Stimulated activated CD4-positive, alpha-beta T cell treated with anti-CD3 and anti-CD28 coated beads, Interleukin-1b, Interleukin-23, amount 100 ng/mL, for 24 hours (primary cell): ENCODE measurements at regions not wholly inside any gene's neighbourhood (a gene's known extent, or its start where the extent isn't known, plus 50 kb on each side); places are given as distances from the start of the nearest gene placed in this dataset.

Experiments
- DNase-seq, 4 experiments: peaks; one replicate each; pipeline ENCODE4 v3.0.0-alpha.2; 2020; ENCODE audit warnings: low read depth in 4 of 4, low spot score in 1 of 4

- no peak for DNase-seq
Measured at GRCh38 chr16:50960517-50961202, 190.4 kb downstream of the SALL1 start.

GRCh38 chr16:50957056-50957455 lies 194.0 kb downstream of the SALL1 start:
- no peak for DNase-seq

GRCh38 chr16:50956637-50957036 lies 194.4 kb downstream of the SALL1 start:
- no peak for DNase-seq

GRCh38 chr16:50955311-50955710 lies 195.8 kb downstream of the SALL1 start:
- DNase-seq, result no peak

- no peak for DNase-seq
Measured at GRCh38 chr16:50954469-50954868, 196.6 kb downstream of the SALL1 start.

- no peak for DNase-seq
Measured at GRCh38 chr16:50953290-50953689, 197.8 kb downstream of the SALL1 start.

GRCh38 chr16:50950955-50951354 lies 200.1 kb downstream of the SALL1 start:
- DNase-seq, result no peak

- no peak for DNase-seq
Measured at GRCh38 chr16:50948268-50948930, 202.7 kb downstream of the SALL1 start.

GRCh38 chr16:50947826-50948225 lies 203.2 kb downstream of the SALL1 start:
- DNase-seq, result no peak

- no peak for DNase-seq
Measured at GRCh38 chr16:50946606-50947005, 204.5 kb downstream of the SALL1 start.

GRCh38 chr16:50946098-50946497 lies 204.2 kb downstream of the CYLD start:
- no peak for DNase-seq

GRCh38 chr16:50945171-50945570 lies 203.3 kb downstream of the CYLD start:
- DNase-seq, result no peak

GRCh38 chr16:50944436-50944835 lies 202.6 kb downstream of the CYLD start:
- no peak for DNase-seq

- DNase-seq, result no peak
Measured at GRCh38 chr16:50944033-50944432, 202.1 kb downstream of the CYLD start.

GRCh38 chr16:50942143-50942542 lies 200.3 kb downstream of the CYLD start:
- DNase-seq, result no peak

- DNase-seq, result no peak
Measured at GRCh38 chr16:50941681-50942080, 199.8 kb downstream of the CYLD start.

GRCh38 chr16:50940275-50940854 lies 198.5 kb downstream of the CYLD start:
- no peak for DNase-seq

GRCh38 chr16:50939356-50939755 lies 197.5 kb downstream of the CYLD start:
- DNase-seq, result no peak

GRCh38 chr16:50938932-50939331 lies 197.0 kb downstream of the CYLD start:
- no peak for DNase-seq

GRCh38 chr16:50933262-50933661 lies 191.4 kb downstream of the CYLD start:
- no peak for DNase-seq

GRCh38 chr16:50932348-50932935 lies 190.6 kb downstream of the CYLD start:
- no peak for DNase-seq

GRCh38 chr16:50928065-50928464 lies 186.2 kb downstream of the CYLD start:
- no peak for DNase-seq
